ENCODE measurements at regions not wholly inside any gene's neighbourhood (a gene's known extent, or its start where the extent isn't known, plus 50 kb on each side); places are given as distances from the start of the nearest gene placed in this dataset.

DNA sequence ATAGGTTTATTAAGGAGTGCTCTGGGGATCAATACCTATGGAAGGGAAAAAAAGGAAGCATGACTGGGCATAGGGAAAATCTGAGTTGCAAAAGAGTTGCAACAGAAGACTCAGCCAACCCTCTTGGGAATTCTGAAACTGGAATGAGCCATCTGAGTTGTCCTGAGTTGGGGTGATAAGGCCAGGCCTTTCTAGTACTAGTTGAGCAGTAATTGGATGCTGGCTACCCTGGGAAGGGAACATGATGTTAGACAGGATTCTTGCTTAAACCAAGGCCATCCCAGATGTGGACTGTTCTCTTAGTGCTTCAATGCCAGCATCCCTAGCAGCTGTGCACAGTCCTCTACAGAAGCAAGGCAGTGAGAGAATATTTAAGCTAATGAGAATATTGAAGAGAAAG, 348.8 kb upstream of the GULP1 start:
- in situ Hi-C loops (cut with MboI) = no loop called here
- no peak for TF ChIP-seq EZH2phosphoT487 (IDR thresholded peaks at IDR 0.05; ENCODE audit: insufficient read depth, low read depth)
- DNase-seq = peak; percentile 47
- H3K9ac ChIP-seq = no peak overlapping the region
- H3K27me3 ChIP-seq (replicated peaks; ENCODE audit: insufficient read depth) = no peaks in the 10 kb centered on the region
- H3F3A ChIP-seq (ENCODE audit: insufficient read depth) = no peaks in the 10 kb centered on the region
- no peaks in the 10 kb centered on the region for H3K9me3 ChIP-seq (ENCODE audit: low read depth)
- no peaks in the 10 kb centered on the region for H3K9me2 ChIP-seq (ENCODE audit: insufficient read depth)
- no peak overlapping the region for H3K27ac ChIP-seq
- no peaks in the 10 kb centered on the region for H3K36me3 ChIP-seq (ENCODE audit: low read depth)
- no peaks in the 10 kb centered on the region for H4K20me1 ChIP-seq (ENCODE audit: insufficient read depth)
- H2AFZ ChIP-seq = no peak overlapping the region
- no peaks in the 10 kb centered on the region for H3K4me1 ChIP-seq (ENCODE audit: insufficient read depth)
- H3K4me2 ChIP-seq (ENCODE audit: unreplicated experiment) = no peak overlapping the region
- H3K4me3 ChIP-seq = no peak overlapping the region
- H3K79me2 ChIP-seq (ENCODE audit: insufficient read depth) = no peaks in the 10 kb centered on the region

DNA sequence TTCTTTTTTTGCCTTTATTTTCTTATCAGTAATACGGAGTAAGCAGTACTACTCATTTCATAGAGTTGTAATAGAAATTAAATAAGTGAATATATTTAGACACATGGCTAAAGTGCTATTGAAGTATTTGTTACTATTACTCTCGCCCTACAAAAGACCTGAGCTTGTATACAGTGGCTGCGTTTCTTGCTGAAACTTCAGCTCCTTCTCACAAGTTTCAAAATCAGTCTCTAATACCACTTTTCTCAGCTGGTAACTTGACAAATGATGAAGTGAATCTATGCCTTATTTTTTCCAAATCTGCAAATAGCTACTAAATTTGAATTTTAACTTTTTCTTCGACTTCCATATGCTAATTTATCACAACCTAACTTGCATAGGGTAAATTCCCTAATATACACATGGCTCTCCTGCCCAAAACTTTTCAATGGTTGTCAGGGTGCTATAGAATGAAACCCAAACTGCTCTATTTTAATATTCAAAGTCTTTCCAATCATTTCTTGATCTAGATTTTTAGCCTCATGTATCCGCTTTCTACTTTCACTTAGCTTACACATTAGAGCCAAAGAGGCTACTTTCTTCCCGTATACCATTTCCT, 347.8 kb upstream of the GULP1 start:
- WGBS, 2 experiments (ENCODE audit: low coverage in 1 of 2, low lambda C conversion rate in 2 of 2, missing lambda C conversion rate in 2 of 2) = 78% methylated on average over 6 of the region's 6 CpGs
- no peak overlapping the region for H3K9ac ChIP-seq
- DNase-seq = no peak
- H3K79me2 ChIP-seq (ENCODE audit: insufficient read depth) = no peaks in the 10 kb centered on the region
- no peaks in the 10 kb centered on the region for H3K4me1 ChIP-seq (ENCODE audit: insufficient read depth)
- no peak overlapping the region for H2AFZ ChIP-seq
- H3K27ac ChIP-seq = no peak overlapping the region
- no peaks in the 10 kb centered on the region for H3K36me3 ChIP-seq (ENCODE audit: low read depth)
- no peak overlapping the region for H3K4me3 ChIP-seq
- no peaks in the 10 kb centered on the region for H3K9me3 ChIP-seq (ENCODE audit: low read depth)
- no peaks in the 10 kb centered on the region for H3K27me3 ChIP-seq (replicated peaks; ENCODE audit: insufficient read depth)
- in situ Hi-C loops (cut with MboI) = no loop called here
- no peaks in the 10 kb centered on the region for H4K20me1 ChIP-seq (ENCODE audit: insufficient read depth)
- H3K4me2 ChIP-seq (ENCODE audit: unreplicated experiment) = no peak overlapping the region
- no peaks in the 10 kb centered on the region for H3K9me2 ChIP-seq (ENCODE audit: insufficient read depth)
- H3F3A ChIP-seq (ENCODE audit: insufficient read depth) = no peaks in the 10 kb centered on the region
- TF ChIP-seq EZH2phosphoT487 (IDR thresholded peaks at IDR 0.05; ENCODE audit: insufficient read depth, low read depth) (no peak), EZH2 (IDR thresholded peaks at IDR 0.05; ENCODE audit: insufficient read depth, poor library complexity, severe bottlenecking) (no peak)

GRCh38 chr2:187949859-187950258, 341.8 kb upstream of the GULP1 start:
- Histone ChIP-seq H2AFZ (no peak overlapping the region), H4K20me1 (ENCODE audit: insufficient read depth) (no peaks in the 10 kb centered on the region), H3K9ac (no peak overlapping the region), H3K4me3 (no peak overlapping the region), H3K79me2 (ENCODE audit: insufficient read depth) (no peaks in the 10 kb centered on the region), H3K36me3 (ENCODE audit: low read depth) (no peaks in the 10 kb centered on the region), H3K4me1 (ENCODE audit: insufficient read depth) (no peaks in the 10 kb centered on the region), H3K27me3 (replicated peaks; ENCODE audit: insufficient read depth) (no peaks in the 10 kb centered on the region), H3K9me2 (ENCODE audit: insufficient read depth) (no peaks in the 10 kb centered on the region), H3K27ac (no peak overlapping the region), H3K4me2 (ENCODE audit: unreplicated experiment) (no peak overlapping the region), H3K9me3 (ENCODE audit: low read depth) (no peaks in the 10 kb centered on the region), H3F3A (ENCODE audit: insufficient read depth) (no peaks in the 10 kb centered on the region)
- TF ChIP-seq EZH2phosphoT487 (IDR thresholded peaks at IDR 0.05; ENCODE audit: insufficient read depth, low read depth) = no peak
- TF ChIP-seq EZH2 (IDR thresholded peaks at IDR 0.05; ENCODE audit: insufficient read depth, poor library complexity, severe bottlenecking) = no peak
- WGBS, 2 experiments (ENCODE audit: low coverage in 1 of 2, low lambda C conversion rate in 2 of 2, missing lambda C conversion rate in 2 of 2) = 66 to 70% methylated on average over 3 of the region's 3 CpGs
- in situ Hi-C loops (cut with MboI) = no loop called here
- DNase-seq = no peak

DNA sequence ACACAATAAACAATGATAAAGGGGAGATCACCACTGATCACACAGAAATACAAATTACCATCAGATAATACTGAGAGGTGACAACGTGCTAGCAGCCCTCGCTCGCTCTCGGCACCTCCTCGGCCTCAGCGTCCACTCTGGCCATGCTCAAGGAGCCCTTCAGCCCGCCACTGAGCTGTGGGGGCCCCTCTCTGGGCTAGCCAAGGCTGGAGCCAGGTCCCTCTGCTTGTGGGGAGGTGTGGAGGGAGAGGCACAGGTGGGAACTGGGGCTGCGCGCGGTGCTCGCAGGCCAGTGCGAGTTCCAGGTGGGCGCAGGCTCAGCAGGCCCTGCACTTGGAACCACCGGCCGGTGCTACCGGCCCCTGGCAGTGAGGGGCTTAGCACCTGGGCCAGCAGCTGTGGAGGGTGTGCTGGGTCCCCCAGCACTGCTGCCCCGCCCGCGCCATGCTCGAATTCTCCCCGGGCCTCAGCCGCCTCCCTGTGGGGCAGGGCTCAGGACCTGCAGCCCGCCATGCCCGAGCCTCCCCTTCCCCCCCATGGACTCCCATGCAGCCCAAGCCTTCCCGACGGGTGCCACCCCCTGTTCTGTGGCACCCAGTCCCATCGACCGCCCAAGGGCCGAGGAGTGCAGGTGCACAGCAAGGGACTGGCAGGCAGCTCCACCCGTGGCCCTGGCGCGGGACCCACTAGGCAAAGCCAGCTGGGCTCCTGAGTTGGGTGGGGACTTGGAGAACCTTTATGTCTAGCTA, 340.0 kb upstream of the GULP1 start:
- H2AFZ ChIP-seq = no peak overlapping the region
- no peaks in the 10 kb centered on the region for H3K9me3 ChIP-seq (ENCODE audit: low read depth)
- no peak overlapping the region for H3K9ac ChIP-seq
- H3K36me3 ChIP-seq (ENCODE audit: low read depth) = no peaks in the 10 kb centered on the region
- no peaks in the 10 kb centered on the region for H3F3A ChIP-seq (ENCODE audit: insufficient read depth)
- no peaks in the 10 kb centered on the region for H4K20me1 ChIP-seq (ENCODE audit: insufficient read depth)
- no peaks in the 10 kb centered on the region for H3K9me2 ChIP-seq (ENCODE audit: insufficient read depth)
- DNase-seq = no peak
- no peaks in the 10 kb centered on the region for H3K79me2 ChIP-seq (ENCODE audit: insufficient read depth)
- no peak overlapping the region for H3K4me3 ChIP-seq
- TF ChIP-seq EZH2 (IDR thresholded peaks at IDR 0.05; ENCODE audit: insufficient read depth, poor library complexity, severe bottlenecking) = no peak
- no peak for TF ChIP-seq EZH2phosphoT487 (IDR thresholded peaks at IDR 0.05; ENCODE audit: insufficient read depth, low read depth)
- no peaks in the 10 kb centered on the region for H3K4me1 ChIP-seq (ENCODE audit: insufficient read depth)
- no peaks in the 10 kb centered on the region for H3K27me3 ChIP-seq (replicated peaks; ENCODE audit: insufficient read depth)
- H3K27ac ChIP-seq = no peak overlapping the region
- H3K4me2 ChIP-seq (ENCODE audit: unreplicated experiment) = no peak overlapping the region
- in situ Hi-C loops (cut with MboI) = no loop called here
- WGBS, 2 experiments (ENCODE audit: low coverage in 1 of 2, low lambda C conversion rate in 2 of 2, missing lambda C conversion rate in 2 of 2) = 86 to 88% methylated on average over 17 to 21 of the region's 32 CpGs

Measured in GM23248 (cell line).